Osteocyte (in vitro differentiated cells): ENCODE measurements at regions not wholly inside any gene's neighbourhood (a gene's known extent, or its start where the extent isn't known, plus 50 kb on each side); places are given as distances from the start of the nearest gene placed in this dataset.

ENCODE experiments used
- DNase-seq: peaks from one replicate; pipeline ENCODE4 v3.0.0; 2021; ENCODE audit warnings: mixed read lengths; ENCODE audit not compliant: unreplicated experiment; ENCODE audit errors: extremely low spot score
- H3K27ac Mint-ChIP-seq: one replicate; pipeline ENCODE4 v1.8.0; 2021; ENCODE audit warnings: mild to moderate bottlenecking, mixed read lengths; ENCODE audit not compliant: unreplicated experiment
- H3K27me3 Mint-ChIP-seq: one replicate; pipeline ENCODE4 v1.8.0; 2021; ENCODE audit warnings: mixed read lengths; ENCODE audit not compliant: unreplicated experiment
- H3K36me3 Mint-ChIP-seq: one replicate; pipeline ENCODE4 v1.8.0; 2021; ENCODE audit warnings: mixed read lengths; ENCODE audit not compliant: unreplicated experiment
- H3K4me1 Mint-ChIP-seq: one replicate; pipeline ENCODE4 v1.8.0; 2021; ENCODE audit warnings: mixed read lengths; ENCODE audit not compliant: unreplicated experiment
- H3K4me3 Mint-ChIP-seq: one replicate; pipeline ENCODE4 v1.8.0; 2021; ENCODE audit warnings: mild to moderate bottlenecking, moderate library complexity, mixed read lengths; ENCODE audit not compliant: unreplicated experiment
- H3K9me3 Mint-ChIP-seq: one replicate; pipeline ENCODE4 v1.8.0; 2021; ENCODE audit warnings: mixed read lengths; ENCODE audit not compliant: unreplicated experiment
- TF ChIP-seq, protein P1 (sequence below): fragments of 200-600 bp; sonication (generic); IDR thresholded peaks from 2 replicates; pipeline ENCODE4 v1.5.0; 2021; ENCODE audit warnings: antibody characterized with exemption, mild to moderate bottlenecking, moderate library complexity

DNA sequence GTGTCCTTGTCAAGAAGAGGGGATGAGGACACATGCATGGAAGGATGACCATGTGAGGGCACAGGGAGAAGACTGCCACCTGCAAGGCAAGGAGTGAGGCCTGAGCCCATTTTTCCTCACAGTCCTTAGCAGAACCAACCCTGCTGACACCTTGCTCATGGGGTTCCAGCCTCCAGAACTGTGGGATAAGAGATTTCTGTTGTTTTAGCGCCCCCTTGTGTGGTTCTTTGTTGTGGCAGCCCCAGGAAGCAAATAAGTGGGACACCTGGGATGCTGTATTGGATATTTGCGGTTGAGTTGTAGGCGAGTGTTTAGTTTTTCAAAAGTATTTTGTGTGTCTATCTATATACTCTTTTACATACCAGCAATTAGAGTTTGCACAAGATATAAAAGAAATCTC, 206.4 kb downstream of the NXNL2 start:
- Mint-ChIP-seq H3K4me1 (peaks cover 31% of the 10 kb centered on the region), H3K4me3 (no peak overlapping the region), H3K36me3 (no peaks in the 10 kb centered on the region), H3K27ac (no peak overlapping the region), H3K27me3 (peaks cover 8% of the 10 kb centered on the region), H3K9me3 (no peaks in the 10 kb centered on the region)
- TF ChIP-seq, protein P1, sequence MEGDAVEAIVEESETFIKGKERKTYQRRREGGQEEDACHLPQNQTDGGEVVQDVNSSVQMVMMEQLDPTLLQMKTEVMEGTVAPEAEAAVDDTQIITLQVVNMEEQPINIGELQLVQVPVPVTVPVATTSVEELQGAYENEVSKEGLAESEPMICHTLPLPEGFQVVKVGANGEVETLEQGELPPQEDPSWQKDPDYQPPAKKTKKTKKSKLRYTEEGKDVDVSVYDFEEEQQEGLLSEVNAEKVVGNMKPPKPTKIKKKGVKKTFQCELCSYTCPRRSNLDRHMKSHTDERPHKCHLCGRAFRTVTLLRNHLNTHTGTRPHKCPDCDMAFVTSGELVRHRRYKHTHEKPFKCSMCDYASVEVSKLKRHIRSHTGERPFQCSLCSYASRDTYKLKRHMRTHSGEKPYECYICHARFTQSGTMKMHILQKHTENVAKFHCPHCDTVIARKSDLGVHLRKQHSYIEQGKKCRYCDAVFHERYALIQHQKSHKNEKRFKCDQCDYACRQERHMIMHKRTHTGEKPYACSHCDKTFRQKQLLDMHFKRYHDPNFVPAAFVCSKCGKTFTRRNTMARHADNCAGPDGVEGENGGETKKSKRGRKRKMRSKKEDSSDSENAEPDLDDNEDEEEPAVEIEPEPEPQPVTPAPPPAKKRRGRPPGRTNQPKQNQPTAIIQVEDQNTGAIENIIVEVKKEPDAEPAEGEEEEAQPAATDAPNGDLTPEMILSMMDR, result peak; percentile 32
- DNase-seq, result no peak

DNA sequence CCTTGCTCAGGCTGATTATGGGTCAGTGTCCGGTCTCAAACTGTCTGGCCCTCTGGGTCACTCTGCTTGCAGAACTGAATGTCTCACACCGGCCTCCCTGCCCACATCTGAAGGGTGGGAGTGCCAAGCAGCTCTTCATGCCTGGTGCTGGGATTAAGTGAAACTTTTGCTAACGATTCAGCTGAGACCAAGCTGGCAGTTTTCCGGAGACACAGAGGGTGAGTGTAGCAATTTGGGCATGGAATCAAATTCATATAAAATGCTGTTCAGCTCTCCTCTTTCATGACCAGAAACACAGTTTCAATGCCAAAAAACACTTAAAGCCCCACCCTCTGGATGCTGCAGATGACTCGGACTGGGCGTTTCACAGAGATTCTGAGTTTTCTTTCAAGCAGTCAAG, 207.5 kb downstream of the NXNL2 start:
- Mint-ChIP-seq H3K27ac (no peak overlapping the region), H3K9me3 (no peaks in the 10 kb centered on the region), H3K4me3 (no peak overlapping the region), H3K4me1 (peaks cover 43% of the 10 kb centered on the region), H3K27me3 (peaks cover 8% of the 10 kb centered on the region), H3K36me3 (no peaks in the 10 kb centered on the region)
- no peak for DNase-seq
- TF ChIP-seq, protein P1, result no peak

DNA sequence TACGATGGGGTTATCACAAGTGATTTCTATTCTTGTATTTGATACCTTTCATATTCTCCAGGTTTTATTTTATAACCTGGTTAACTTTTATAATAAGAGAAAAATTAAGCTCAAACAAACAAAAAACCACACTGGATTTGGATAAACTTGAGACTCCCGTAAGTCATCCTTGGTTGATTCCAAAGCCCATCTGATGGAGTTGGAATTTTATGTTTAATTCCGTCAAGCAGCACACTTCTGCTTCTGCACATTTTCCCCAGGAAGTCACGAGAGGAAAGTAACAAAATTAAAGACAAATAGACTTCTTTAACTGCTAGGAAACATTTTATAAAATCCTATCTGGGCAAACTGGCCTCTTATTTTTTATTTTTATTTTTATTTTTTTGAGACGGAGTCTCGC, 207.9 kb downstream of the NXNL2 start:
- H3K36me3 Mint-ChIP-seq, result no peaks in the 10 kb centered on the region

DNA sequence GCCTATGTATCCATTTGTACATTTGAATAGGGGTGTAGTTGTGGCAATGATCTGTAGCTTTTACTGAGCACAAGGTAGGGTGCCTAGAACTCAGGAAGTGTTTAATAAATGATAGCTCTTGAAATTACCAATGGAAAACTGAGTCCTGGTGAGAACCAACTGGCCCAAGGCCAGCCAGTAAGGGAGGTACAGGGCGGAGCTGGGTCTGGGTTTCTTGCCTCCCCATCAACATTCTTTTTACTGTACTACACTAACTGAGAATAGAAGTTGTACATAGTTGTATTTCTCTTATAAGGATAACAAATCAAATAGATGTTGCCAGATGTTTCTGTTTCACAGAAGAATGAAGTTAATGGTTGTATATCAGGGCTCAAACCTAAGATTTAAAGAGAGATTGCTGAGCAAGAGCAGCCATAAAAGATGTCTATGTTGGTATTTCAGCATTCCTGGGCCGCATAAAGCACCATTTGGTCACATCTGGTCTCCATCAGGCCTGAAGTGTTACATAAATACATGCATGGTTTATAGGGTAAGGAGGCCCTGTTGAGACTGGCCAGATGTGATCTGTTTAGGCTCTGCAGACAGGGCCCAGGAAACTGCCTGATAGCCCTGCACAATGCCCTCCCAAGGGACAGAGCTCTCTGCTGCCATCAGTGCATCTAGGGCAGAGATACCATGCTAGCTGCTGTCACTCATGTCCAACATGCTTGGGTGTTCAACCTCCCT, 210.5 kb downstream of the NXNL2 start:
- Mint-ChIP-seq H3K9me3 (no peaks in the 10 kb centered on the region), H3K4me1 (peaks cover 58% of the 10 kb centered on the region), H3K27ac (peak overlapping the region; percentile 18), H3K4me3 (no peak overlapping the region), H3K36me3 (no peaks in the 10 kb centered on the region), H3K27me3 (no peaks in the 10 kb centered on the region)
- TF ChIP-seq, protein P1, result no peak
- DNase-seq, result no peak

More for the DNA sequence above, 207.9 kb downstream of the NXNL2 start:
- no peak overlapping the region for H3K27ac Mint-ChIP-seq
- peaks cover 47% of the 10 kb centered on the region for H3K4me1 Mint-ChIP-seq
- H3K9me3 Mint-ChIP-seq, result no peaks in the 10 kb centered on the region
- no peak overlapping the region for H3K4me3 Mint-ChIP-seq
- DNase-seq, result no peak
- peaks cover 5% of the 10 kb centered on the region for H3K27me3 Mint-ChIP-seq
- TF ChIP-seq, protein P1, result no peak

DNA sequence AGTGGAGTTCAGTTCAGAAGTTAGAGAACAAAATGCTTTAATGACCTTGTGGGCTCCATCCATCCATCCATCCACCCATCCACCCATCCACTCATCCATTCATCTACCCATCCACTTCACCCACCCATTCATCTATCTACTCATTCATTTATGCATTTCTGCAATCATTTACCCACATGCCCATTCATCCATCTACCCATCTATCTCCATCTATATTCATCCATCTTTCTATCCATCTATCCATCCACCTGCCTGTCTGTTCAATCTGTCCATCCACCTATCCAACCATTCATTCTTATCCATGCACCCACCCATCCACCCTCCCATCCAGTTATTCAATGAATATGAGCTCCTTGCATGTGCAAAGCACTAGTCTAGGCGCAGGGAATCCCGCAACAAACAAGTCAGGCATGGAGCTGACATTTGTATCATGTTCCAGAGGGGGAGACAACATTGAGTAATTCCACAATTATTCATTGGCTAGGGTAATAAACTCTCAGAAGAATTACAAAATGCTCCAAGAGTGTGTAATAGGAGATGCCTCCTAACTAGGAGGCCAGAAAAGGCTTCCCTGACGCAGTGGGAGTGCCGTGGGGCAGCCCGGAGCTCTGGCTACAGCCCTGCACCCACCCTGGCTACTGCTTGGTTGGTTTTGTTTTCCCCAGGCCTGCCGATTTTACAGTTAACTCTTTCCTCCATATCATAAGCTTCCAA, 211.2 kb downstream of the NXNL2 start:
- H3K9me3 Mint-ChIP-seq, result no peaks in the 10 kb centered on the region
- H3K4me3 Mint-ChIP-seq, result peak overlapping the region; percentile 9
- H3K27me3 Mint-ChIP-seq, result no peaks in the 10 kb centered on the region
- TF ChIP-seq, protein P1, result no peak
- DNase-seq, result no peak
- no peaks in the 10 kb centered on the region for H3K36me3 Mint-ChIP-seq
- peak overlapping the region; percentile 83 for H3K27ac Mint-ChIP-seq
- peaks cover 58% of the 10 kb centered on the region for H3K4me1 Mint-ChIP-seq
